Fibroblast of lung (primary cell): ENCODE measurements at regions not wholly inside any gene's neighbourhood (a gene's known extent, or its start where the extent isn't known, plus 50 kb on each side); places are given as distances from the start of the nearest gene placed in this dataset.

Experiments
- DNase-seq, 2 donors: peaks; one replicate each; pipeline versions ENCODE4 v3.0.0 to v3.0.0-alpha.2; 2010; ENCODE audit warnings: low read depth in 2 of 2
- H2AFZ ChIP-seq: 2 replicates; pipeline ENCODE4 v1.5.1; 2012; ENCODE audit warnings: low read length, control low read depth, inconsistent platforms
- H3K27ac ChIP-seq: 2 replicates; pipeline ENCODE4 v1.5.1; 2011; ENCODE audit warnings: low read length, control low read depth; ENCODE audit not compliant: insufficient read depth
- H3K27me3 ChIP-seq: 2 replicates; pipeline ENCODE4 v1.5.1; 2011; ENCODE audit warnings: mild to moderate bottlenecking, low read length; ENCODE audit not compliant: control insufficient read depth, insufficient read depth
- H3K36me3 ChIP-seq: 2 replicates; pipeline ENCODE4 v1.5.1; 2011; ENCODE audit warnings: low read length; ENCODE audit not compliant: control insufficient read depth, insufficient read depth
- H3K4me1 ChIP-seq: 2 replicates; pipeline ENCODE4 v1.5.1; 2011; ENCODE audit warnings: low read length; ENCODE audit not compliant: control insufficient read depth, insufficient read depth; ENCODE audit errors: extremely low read depth
- H3K4me2 ChIP-seq: 2 replicates; pipeline ENCODE4 v1.5.1; 2011; ENCODE audit warnings: low read length, control low read depth; ENCODE audit not compliant: insufficient read depth; ENCODE audit errors: extremely low read depth
- H3K4me3 ChIP-seq, 4 experiments: fragments of 200-600 bp in 1 of 4; sonication (generic) in 1 of 4; replicated peaks in 1 of 4; 2 replicates each; pipeline ENCODE4 v1.5.1; 2011 to 2016; ENCODE audit warnings: low read length in 4 of 4, low read depth in 3 of 4, mild to moderate bottlenecking in 3 of 4, control low read depth in 2 of 4, inconsistent platforms in 1 of 4, mixed read lengths in 1 of 4; ENCODE audit not compliant: insufficient read depth in 1 of 4; ENCODE audit errors: control extremely low read depth in 1 of 4
- H3K79me2 ChIP-seq: 2 replicates; pipeline ENCODE4 v1.5.1; 2012; ENCODE audit warnings: mild to moderate bottlenecking, low read length, inconsistent platforms; ENCODE audit not compliant: control insufficient read depth, insufficient read depth
- H3K9ac ChIP-seq: 2 replicates; pipeline ENCODE4 v1.5.1; 2011; ENCODE audit warnings: mild to moderate bottlenecking, low read length, control low read depth; ENCODE audit not compliant: insufficient read depth
- H3K9me3 ChIP-seq: 2 replicates; pipeline ENCODE4 v1.5.1; 2012; ENCODE audit warnings: low read depth, low read length; ENCODE audit not compliant: control insufficient read depth, insufficient read depth
- H4K20me1 ChIP-seq: 2 replicates; pipeline ENCODE4 v1.5.1; 2011; ENCODE audit warnings: low read length; ENCODE audit not compliant: control insufficient read depth, insufficient read depth; ENCODE audit errors: extremely low read depth
- CTCF ChIP-seq, 2 donors: IDR thresholded peaks in 1 of 2; conservative IDR thresholded peaks in 1 of 2; 1 replicate in 1 of 2; 2 replicates in 1 of 2; pipeline ENCODE4 v1.5.1; 2011 to 2012; ENCODE audit warnings: low read length in 2 of 2, control low read depth in 1 of 2, inconsistent platforms in 1 of 2, low read depth in 1 of 2, mild to moderate bottlenecking in 1 of 2
- EZH2 ChIP-seq: IDR thresholded peaks from 2 replicates; pipeline ENCODE4 v1.5.1; 2012; ENCODE audit warnings: low read length, control low read depth, mild to moderate bottlenecking; ENCODE audit errors: missing control alignments

- H3K4me3 ChIP-seq, result no peak overlapping the region
- no peak for TF ChIP-seq CTCF (conservative IDR thresholded peaks at IDR 0.05 in 1 of 2, IDR thresholded peaks at IDR 0.05 in 1 of 2; ENCODE audit: low read depth in 1 of 2, low read length in 2 of 2)
- no peak for TF ChIP-seq EZH2
- DNase-seq, result no peak
- no peaks in the 10 kb centered on the region for H3K27me3 ChIP-seq
- H3K9me3 ChIP-seq, result no peaks in the 10 kb centered on the region
- no peak overlapping the region for H2AFZ ChIP-seq
- H3K27ac ChIP-seq, result no peak overlapping the region
- no peaks in the 10 kb centered on the region for H3K36me3 ChIP-seq
- H4K20me1 ChIP-seq, result no peaks in the 10 kb centered on the region
- H3K4me2 ChIP-seq, result no peak overlapping the region
- no peak overlapping the region for H3K9ac ChIP-seq
- no peaks in the 10 kb centered on the region for H3K79me2 ChIP-seq
- H3K4me1 ChIP-seq, result no peaks in the 10 kb centered on the region
Observed at GRCh38 chr11:79675081-79675480, 234.3 kb upstream of the TENM4 start.

GRCh38 chr11:79672786-79673185, 232.0 kb upstream of the TENM4 start:
- Histone ChIP-seq H3K36me3 (no peaks in the 10 kb centered on the region), H2AFZ (no peak overlapping the region), H3K9ac (no peak overlapping the region), H3K4me2 (no peak overlapping the region), H3K27ac (no peak overlapping the region), H3K4me3 (no peak overlapping the region), H3K27me3 (no peaks in the 10 kb centered on the region), H3K9me3 (no peaks in the 10 kb centered on the region), H3K4me1 (no peaks in the 10 kb centered on the region), H4K20me1 (no peaks in the 10 kb centered on the region), H3K79me2 (no peaks in the 10 kb centered on the region)
- no peak for DNase-seq
- no peak for TF ChIP-seq CTCF (conservative IDR thresholded peaks at IDR 0.05 in 1 of 2, IDR thresholded peaks at IDR 0.05 in 1 of 2; ENCODE audit: low read depth in 1 of 2, low read length in 2 of 2)
- no peak for TF ChIP-seq EZH2

- no peak overlapping the region for H3K9ac ChIP-seq
- no peak overlapping the region for H2AFZ ChIP-seq
- no peaks in the 10 kb centered on the region for H3K27me3 ChIP-seq
- H3K79me2 ChIP-seq, result no peaks in the 10 kb centered on the region
- H4K20me1 ChIP-seq, result no peaks in the 10 kb centered on the region
- H3K27ac ChIP-seq, result no peak overlapping the region
- H3K4me3 ChIP-seq, result no peak overlapping the region
- H3K4me1 ChIP-seq, result no peaks in the 10 kb centered on the region
- H3K9me3 ChIP-seq, result no peaks in the 10 kb centered on the region
- no peaks in the 10 kb centered on the region for H3K36me3 ChIP-seq
- H3K4me2 ChIP-seq, result no peak overlapping the region
- TF ChIP-seq CTCF (conservative IDR thresholded peaks at IDR 0.05 in 1 of 2, IDR thresholded peaks at IDR 0.05 in 1 of 2; ENCODE audit: low read depth in 1 of 2, low read length in 2 of 2) (no peak), EZH2 (no peak)
- no peak for DNase-seq
Observed at GRCh38 chr11:79671401-79671800, 230.6 kb upstream of the TENM4 start.
